KG1 (cell line): ENCODE measurements at regions not wholly inside any gene's neighbourhood (a gene's known extent, or its start where the extent isn't known, plus 50 kb on each side); places are given as distances from the start of the nearest gene placed in this dataset.

Experiments
- DNase-seq: peaks from one replicate; lab custom pipeline; 2025; lab: John Stamatoyannopoulos, UW

DNA sequence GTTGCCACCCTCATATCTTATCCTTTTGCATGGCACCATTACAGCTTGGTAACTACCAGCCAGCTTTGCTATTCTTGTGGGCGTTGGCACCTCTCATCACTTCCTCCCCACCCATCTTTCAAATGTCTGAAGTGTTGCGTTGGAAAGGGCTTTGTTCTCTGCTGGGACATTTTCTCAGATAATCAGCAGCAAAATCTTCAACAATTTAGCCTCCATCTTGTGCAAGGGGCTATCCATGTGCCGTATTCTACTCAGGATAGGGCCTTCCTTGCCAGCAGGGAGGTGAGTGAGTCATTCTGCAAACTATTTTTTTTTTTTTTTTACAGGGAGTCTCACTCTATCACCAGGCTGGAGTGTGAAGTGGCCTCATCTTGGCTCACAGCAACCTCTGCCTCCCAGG, 62.1 kb upstream of the NUDT12 start:
- DNase-seq, result no peak

DNA sequence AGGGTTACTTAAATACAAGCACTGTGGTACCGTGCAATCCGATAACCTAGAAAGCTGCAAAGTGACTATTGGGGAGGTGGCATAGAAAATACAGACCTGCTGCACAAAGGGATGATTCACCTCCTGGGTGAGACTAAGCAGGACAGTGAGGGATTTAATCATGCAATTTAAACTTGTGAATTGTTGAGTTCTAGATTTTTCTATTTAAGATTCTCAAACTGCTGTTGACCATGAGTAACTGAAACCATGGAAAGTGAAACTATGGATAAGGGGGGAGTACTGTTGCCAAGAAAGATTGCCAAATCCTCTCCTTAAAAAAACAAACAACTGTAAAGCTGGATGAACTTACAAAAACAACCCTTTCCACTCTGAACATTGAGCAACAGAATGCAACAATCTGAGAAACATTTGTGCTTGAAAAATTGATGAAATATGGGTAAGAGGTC, 61.5 kb upstream of the NUDT12 start:
- DNase-seq, result no peak

DNA sequence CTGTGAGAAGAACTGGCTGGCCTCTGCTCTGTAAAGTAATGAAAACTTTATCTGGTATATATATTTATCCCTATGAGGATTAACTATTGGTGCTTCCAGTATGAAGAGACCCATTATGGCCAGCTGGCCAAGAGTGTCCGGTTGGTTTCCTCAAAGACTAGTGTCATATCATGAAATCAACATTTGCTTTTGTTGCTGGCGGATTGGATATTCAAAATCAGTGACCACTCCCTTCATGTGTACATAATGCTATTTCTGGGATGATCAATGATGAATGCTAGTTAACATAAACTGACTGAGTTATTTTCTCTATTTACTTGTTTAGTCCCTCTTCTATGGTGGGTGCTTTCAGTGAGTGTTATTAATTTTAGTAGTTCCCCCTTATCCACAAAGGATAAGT, 60.8 kb upstream of the NUDT12 start:
- no peak for DNase-seq

DNA sequence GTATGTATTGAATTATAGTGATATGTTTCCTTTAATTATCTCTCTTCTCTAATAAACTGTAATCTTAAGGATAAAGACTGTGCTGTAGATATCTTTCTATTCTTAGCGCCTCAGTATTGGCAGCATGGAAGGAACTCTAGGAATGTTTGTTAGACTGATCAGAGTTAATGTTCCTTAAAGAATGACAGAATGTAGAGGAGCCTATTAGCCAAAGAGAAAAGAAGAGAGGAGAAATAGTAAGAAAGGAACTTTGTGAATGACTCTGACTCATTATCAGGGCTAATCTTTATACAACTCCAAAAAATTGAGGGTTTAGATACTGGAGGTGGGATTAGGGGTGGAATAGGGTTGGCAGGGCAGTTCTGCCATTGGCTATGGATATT, 59.0 kb upstream of the NUDT12 start:
- no peak for DNase-seq

DNA sequence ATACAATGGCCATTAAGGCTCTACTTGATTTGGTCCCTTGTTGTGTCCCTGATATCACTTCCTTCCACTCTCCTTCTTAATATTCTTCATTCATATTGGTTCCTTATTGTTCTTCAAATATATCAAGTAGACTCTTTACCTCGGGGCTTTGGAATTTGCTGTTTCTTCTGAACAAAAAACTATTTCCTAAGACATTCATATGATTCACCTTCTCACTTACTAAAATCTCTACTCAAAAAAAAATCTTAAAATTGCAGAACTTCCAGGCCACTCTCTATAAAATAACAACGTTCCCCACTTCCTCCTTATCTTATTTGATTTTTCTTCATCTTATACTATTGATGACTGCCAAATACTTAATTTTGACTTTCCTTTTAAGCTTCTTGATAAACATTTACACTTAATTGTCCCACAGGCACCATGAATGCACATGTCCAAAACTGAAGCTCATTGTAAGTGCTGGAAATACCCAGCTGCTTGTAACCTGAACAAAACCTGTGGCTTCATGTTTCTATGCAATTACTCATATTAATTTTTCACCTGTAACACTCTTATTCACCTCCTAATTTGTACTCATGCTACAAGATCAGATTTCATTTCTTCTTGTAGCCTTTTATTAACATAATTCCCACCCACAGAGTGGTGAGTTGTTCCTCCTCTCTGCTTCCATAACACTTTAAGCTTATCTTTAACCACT, 58.4 kb upstream of the NUDT12 start:
- no peak for DNase-seq

DNA sequence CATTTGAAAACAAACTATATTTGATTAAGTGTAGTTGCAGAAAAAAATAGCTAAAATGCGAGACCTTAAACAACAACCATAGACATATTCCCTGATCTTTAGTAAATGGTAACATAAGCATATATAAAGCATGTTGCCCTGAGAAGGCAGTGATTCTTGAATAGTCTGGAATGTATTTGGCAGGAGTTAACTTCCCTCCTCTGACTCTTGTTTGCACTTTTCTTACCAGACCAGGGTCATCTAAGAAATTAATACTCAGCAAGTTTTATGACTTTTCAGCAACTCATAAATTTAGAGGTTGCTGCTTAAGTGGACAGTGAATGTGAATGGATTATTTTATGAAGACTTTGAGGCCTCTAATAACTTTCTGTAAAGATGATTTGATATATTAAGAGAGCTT, 55.3 kb upstream of the NUDT12 start:
- DNase-seq, result no peak

DNA sequence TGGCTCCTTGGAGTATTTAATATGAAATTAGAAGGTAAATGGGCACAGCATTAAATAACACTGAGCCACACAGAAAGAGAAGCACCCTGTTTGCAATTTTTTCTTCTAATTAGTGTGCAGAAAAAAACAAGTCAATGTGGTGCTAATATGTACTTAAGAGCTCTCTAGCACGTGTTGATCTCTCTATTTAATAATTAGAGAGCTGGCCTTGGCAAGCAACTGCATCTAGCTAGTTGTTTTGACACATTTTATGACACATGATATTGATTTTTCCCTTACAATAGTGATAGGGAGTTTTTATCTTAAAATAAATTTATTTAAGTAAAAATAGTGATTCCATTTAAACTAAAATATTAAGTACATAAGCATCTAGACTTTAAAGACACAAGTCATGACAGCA, 54.5 kb upstream of the NUDT12 start:
- no peak for DNase-seq

DNA sequence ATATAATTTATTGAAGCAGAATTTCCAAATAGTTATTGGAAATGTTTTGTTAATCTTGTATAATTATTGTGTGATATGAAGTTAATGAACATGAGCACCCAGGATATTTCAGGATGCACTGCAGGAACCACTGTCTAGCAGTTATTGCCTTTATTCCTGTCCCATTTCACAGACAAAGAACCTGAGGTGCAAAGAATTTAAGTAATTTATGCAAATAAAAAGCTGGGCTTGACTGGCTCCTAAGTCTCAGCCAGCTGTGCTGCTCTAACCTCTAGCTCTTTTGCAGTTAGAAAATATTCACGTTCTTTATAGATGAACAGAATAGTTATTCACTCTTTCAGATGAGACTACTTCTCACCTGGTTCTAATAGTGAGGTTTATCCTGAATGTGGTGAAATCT, 50.0 kb upstream of the NUDT12 start:
- DNase-seq, result no peak
